MM.1S (cell line): ENCODE measurements at regions not wholly inside any gene's neighbourhood (a gene's known extent, or its start where the extent isn't known, plus 50 kb on each side); places are given as distances from the start of the nearest gene placed in this dataset.

Experiments used
- CTCF ChIP-seq: fragments of 300-600 bp; sonication (generic); IDR thresholded peaks from 2 replicates; pipeline ENCODE4 v1.5.1; 2016; ENCODE audit warnings: antibody characterized with exemption, low read length, mixed read lengths
- EZH2 ChIP-seq: fragments of 300-600 bp; sonication (generic); optimal IDR thresholded peaks from 2 replicates; pipeline ENCODE3; 2017; ENCODE audit warnings: low read depth, mild to moderate bottlenecking, antibody characterized with exemption, low read length, mixed read lengths

DNA sequence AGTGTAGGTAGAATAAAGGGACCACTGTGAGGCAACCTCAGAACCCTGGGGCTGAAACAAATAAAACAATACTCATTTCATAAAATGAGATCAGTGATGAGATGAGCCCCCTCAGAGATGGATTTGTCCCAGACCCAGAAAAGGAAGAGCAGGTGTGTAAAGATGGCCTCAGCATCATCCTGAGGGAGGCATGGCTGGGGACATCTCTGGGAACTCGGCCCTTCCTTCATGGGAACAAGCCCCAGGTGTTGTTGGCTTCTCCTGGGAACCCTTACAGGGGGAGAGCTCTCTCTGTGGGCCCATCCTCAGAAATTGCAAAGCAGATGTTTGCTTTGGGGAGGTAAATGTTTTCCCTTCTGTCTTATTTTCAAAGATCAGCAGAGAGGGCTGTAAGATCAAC, 133.2 kb upstream of the USP24 start:
- TF ChIP-seq CTCF (no peak), EZH2 (no peak)
